ENCODE measurements at regions not wholly inside any gene's neighbourhood (a gene's known extent, or its start where the extent isn't known, plus 50 kb on each side); places are given as distances from the start of the nearest gene placed in this dataset.

GRCh38 chr6:164057876-164058275 is 643.4 kb downstream of the QKI start:
- TF ChIP-seq, protein P1, sequence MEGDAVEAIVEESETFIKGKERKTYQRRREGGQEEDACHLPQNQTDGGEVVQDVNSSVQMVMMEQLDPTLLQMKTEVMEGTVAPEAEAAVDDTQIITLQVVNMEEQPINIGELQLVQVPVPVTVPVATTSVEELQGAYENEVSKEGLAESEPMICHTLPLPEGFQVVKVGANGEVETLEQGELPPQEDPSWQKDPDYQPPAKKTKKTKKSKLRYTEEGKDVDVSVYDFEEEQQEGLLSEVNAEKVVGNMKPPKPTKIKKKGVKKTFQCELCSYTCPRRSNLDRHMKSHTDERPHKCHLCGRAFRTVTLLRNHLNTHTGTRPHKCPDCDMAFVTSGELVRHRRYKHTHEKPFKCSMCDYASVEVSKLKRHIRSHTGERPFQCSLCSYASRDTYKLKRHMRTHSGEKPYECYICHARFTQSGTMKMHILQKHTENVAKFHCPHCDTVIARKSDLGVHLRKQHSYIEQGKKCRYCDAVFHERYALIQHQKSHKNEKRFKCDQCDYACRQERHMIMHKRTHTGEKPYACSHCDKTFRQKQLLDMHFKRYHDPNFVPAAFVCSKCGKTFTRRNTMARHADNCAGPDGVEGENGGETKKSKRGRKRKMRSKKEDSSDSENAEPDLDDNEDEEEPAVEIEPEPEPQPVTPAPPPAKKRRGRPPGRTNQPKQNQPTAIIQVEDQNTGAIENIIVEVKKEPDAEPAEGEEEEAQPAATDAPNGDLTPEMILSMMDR (conservative IDR thresholded peaks at IDR 0.05; ENCODE audit: low read depth, low read length): no peak
- TF ChIP-seq MAZ (IDR thresholded peaks at IDR 0.05; ENCODE audit: borderline replicate concordance, low read depth, low read length): no peak
- TF ChIP-seq MAFK (IDR thresholded peaks at IDR 0.05; ENCODE audit: low read depth, low read length): no peak
- no peak for TF ChIP-seq MXI1 (IDR thresholded peaks at IDR 0.05; ENCODE audit: borderline replicate concordance, low read depth, low read length)
- no peak for TF ChIP-seq POLR2A (IDR thresholded peaks at IDR 0.05; ENCODE audit: low read depth, low read length)
- TF ChIP-seq CEBPB (IDR thresholded peaks at IDR 0.05; ENCODE audit: low read depth, low read length): no peak
- TF ChIP-seq, protein P2, sequence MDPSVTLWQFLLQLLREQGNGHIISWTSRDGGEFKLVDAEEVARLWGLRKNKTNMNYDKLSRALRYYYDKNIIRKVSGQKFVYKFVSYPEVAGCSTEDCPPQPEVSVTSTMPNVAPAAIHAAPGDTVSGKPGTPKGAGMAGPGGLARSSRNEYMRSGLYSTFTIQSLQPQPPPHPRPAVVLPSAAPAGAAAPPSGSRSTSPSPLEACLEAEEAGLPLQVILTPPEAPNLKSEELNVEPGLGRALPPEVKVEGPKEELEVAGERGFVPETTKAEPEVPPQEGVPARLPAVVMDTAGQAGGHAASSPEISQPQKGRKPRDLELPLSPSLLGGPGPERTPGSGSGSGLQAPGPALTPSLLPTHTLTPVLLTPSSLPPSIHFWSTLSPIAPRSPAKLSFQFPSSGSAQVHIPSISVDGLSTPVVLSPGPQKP (IDR thresholded peaks at IDR 0.05; ENCODE audit: borderline replicate concordance, low read depth, low read length): no peak
- TF ChIP-seq NFE2L2 (IDR thresholded peaks at IDR 0.05; ENCODE audit: low read depth, low read length): no peak
- no peak for TF ChIP-seq CHD1 (IDR thresholded peaks at IDR 0.05; ENCODE audit: low read depth, low read length)
- TF ChIP-seq RAD21 (IDR thresholded peaks at IDR 0.05; ENCODE audit: low read length): no peak

Measured in IMR-90 (cell line).